Fibroblast of pulmonary artery (primary cell): ENCODE measurements at regions not wholly inside any gene's neighbourhood (a gene's known extent, or its start where the extent isn't known, plus 50 kb on each side); places are given as distances from the start of the nearest gene placed in this dataset.

ENCODE experiments used
- DNase-seq: peaks from one replicate; pipeline ENCODE4 v3.0.0-alpha.2; 2010; ENCODE audit warnings: low read depth
- H3K4me3 ChIP-seq: replicated peaks from 2 replicates; pipeline ENCODE4 v1.5.1; 2011; ENCODE audit warnings: low read depth, mild to moderate bottlenecking, control low read depth, low read length, moderate library complexity
- TF ChIP-seq, protein P1 (sequence below): IDR thresholded peaks from 2 replicates; pipeline ENCODE4 v1.5.1; 2011; ENCODE audit warnings: mild to moderate bottlenecking, control low read depth, low read length, inconsistent platforms; ENCODE audit errors: missing control alignments

DNA sequence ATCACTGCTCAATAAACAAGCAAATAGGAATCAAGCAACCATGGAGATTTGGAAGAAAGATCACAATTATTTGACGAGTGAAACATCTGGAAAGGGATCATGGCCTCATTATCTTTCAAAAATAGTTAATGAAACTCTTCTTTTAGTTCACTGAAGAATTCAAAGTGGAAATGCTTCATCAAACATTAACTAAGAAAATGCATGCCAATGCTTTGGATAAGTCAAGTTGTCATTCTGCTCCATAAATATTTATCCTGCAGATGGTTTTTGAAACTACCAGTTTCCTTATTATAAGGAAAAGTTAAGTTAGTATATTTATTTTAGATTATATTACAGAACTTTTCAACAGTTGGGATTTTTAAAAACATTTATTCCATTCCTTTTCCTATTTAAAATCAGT is 206.5 kb upstream of the ADGRL2 start:
- TF ChIP-seq, protein P1, sequence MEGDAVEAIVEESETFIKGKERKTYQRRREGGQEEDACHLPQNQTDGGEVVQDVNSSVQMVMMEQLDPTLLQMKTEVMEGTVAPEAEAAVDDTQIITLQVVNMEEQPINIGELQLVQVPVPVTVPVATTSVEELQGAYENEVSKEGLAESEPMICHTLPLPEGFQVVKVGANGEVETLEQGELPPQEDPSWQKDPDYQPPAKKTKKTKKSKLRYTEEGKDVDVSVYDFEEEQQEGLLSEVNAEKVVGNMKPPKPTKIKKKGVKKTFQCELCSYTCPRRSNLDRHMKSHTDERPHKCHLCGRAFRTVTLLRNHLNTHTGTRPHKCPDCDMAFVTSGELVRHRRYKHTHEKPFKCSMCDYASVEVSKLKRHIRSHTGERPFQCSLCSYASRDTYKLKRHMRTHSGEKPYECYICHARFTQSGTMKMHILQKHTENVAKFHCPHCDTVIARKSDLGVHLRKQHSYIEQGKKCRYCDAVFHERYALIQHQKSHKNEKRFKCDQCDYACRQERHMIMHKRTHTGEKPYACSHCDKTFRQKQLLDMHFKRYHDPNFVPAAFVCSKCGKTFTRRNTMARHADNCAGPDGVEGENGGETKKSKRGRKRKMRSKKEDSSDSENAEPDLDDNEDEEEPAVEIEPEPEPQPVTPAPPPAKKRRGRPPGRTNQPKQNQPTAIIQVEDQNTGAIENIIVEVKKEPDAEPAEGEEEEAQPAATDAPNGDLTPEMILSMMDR: no peak
- H3K4me3 ChIP-seq: no peak overlapping the region
- DNase-seq: no peak

DNA sequence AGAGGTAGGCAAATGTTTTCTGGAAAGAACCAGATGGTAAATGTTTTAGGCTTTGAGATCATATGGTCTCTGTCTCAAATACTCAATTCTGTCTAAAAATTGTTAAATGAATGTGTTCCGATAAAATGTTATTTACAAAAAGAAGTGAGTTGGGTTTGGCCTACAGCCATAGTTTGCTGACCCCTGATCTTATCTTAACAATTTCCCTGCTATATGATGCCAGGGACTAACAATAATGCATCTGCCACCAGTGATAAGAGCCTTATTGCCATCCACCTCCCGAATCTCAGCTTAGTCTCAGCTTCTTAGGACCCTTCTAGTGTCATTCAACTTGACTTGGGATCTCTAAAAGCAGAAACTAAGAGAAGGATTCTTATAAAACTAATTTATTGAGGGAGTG is 208.5 kb upstream of the ADGRL2 start:
- H3K4me3 ChIP-seq: no peak overlapping the region

DNA sequence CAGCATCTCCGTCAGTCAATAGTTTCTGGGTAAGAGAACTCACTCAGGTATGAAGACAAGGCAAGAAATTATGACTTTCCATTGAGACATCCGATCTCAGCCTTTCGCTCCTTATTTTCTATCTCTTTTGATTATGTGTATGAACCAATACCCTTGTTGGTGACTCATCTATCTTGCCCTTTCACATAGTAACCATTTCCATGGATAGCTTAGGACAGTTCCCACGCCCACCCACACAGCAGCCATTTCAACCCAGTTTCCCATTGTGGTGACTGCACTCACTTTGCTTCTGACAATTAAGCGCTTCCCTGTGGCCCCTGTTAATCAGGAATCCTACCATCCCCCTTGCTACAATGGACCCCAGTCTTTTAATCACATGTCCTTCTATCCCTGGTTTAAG is 210.6 kb upstream of the ADGRL2 start:
- TF ChIP-seq, protein P1: no peak
- no peak for DNase-seq

More for the DNA sequence above, 208.5 kb upstream of the ADGRL2 start:
- TF ChIP-seq, protein P1: no peak
- DNase-seq: no peak

DNA sequence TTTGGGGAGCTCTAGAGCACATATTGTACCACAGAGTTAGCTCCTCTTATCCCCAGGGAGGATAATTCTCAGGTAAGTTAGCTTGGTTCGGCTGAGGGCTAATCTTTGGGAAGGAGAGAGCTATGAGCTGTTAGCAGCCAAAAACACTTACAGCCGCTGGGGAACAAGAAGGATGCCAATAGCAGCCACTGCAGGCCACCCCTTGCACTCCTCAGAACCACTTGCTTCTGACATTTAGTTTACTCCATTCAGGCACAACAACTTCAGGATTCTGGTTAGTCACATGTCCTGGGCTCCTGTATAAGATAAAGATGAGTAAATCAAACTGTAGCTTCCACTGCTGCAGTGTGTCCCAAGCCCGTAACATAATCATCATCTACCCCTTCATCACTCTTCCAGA is 212.6 kb upstream of the ADGRL2 start:
- TF ChIP-seq, protein P1: no peak

More for the DNA sequence above, 210.6 kb upstream of the ADGRL2 start:
- no peak overlapping the region for H3K4me3 ChIP-seq

DNA sequence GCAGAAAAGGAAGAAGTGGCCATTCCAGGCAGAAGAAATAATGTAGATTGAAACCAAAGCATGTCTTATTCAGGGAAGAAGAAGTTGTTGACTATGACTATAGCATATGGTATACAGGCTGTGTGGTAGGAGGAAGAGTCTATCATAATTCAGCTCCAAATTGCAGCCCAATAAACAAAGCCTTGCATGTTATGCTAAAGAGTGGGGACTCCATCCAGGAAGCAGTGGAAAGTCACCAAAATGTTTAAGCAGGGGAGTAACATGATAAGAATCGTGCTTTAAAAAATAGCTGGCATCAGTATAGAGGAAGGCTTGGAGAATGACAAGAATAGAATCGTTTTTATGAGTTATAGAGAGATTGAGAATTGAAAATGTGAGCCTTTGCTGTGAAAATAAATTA is 213.3 kb upstream of the ADGRL2 start:
- DNase-seq: no peak

More for the DNA sequence above, 212.6 kb upstream of the ADGRL2 start:
- no peak overlapping the region for H3K4me3 ChIP-seq
- DNase-seq: no peak

DNA sequence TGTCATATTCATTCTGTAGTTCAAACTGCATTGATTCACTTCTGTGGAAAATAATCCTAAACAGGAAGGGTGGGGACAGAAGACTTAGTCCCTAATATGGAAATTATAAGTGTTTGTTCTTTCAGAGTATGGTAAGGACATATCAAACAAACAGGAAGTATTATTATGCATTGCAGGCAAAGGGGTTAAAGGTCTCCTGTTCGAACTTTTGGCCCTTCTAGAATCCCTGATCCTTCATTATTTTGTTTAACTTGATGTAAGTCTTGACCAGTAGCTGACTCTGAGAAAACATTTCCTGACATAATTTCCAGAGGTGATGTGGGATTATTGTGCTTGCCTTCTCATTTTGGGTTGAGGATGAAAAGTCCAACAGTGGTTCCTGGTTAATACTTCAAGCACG is 215.4 kb upstream of the ADGRL2 start:
- H3K4me3 ChIP-seq: no peak overlapping the region
- TF ChIP-seq, protein P1: no peak
- DNase-seq: peak; percentile 10

More for the DNA sequence above, 213.3 kb upstream of the ADGRL2 start:
- TF ChIP-seq, protein P1: no peak
- no peak overlapping the region for H3K4me3 ChIP-seq

DNA sequence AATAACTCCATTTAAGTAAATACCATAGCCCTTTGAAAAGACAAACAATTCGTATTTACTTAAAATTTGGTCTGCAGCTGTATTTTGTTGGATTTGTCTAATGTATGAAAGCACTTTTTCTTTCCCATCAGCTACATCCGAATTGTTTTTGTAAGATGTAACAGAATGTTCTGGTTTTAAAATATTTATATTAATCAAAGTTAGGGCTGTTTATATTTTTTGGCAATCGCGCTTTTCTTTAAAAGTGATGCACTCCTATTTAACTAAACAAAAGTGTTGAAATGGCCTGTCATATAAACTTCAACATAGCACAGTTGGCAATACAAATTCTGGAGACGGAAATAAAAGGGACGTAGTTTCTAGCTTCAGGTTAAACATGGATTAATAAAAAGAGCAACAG is 216.3 kb upstream of the ADGRL2 start:
- no peak for DNase-seq
- TF ChIP-seq, protein P1: no peak

More for the DNA sequence above, 216.3 kb upstream of the ADGRL2 start:
- H3K4me3 ChIP-seq: no peak overlapping the region
